CD4-positive, CD25-positive, alpha-beta regulatory T cell (primary cell): ENCODE measurements at regions not wholly inside any gene's neighbourhood (a gene's known extent, or its start where the extent isn't known, plus 50 kb on each side); places are given as distances from the start of the nearest gene placed in this dataset.

Experiments used
- ATAC-seq, 2 donors: fragments of 150-1000 bp; cut with Tn5 transposase; one replicate each; pipeline ENCODE4 v1.10.0; 2021; ENCODE audit warnings: low read depth in 2 of 2, moderate number of reproducible peaks in 2 of 2, moderate library complexity in 1 of 2
- DNase-seq, 3 donors: peaks; one replicate each; pipeline versions ENCODE4 v3.0.0 to v3.0.0-alpha.2; 2012 to 2022; ENCODE audit warnings: mixed read lengths in 1 of 3
- H3K27ac ChIP-seq: one replicate; pipeline ENCODE4 v1.7.0; 2013; ENCODE audit warnings: mild to moderate bottlenecking, low read length; ENCODE audit not compliant: insufficient read depth, poor library complexity, severe bottlenecking
- H3K27me3 ChIP-seq: one replicate; pipeline ENCODE4 v1.7.0; 2013; ENCODE audit warnings: low read length; ENCODE audit not compliant: control insufficient read depth, insufficient read depth
- H3K36me3 ChIP-seq: one replicate; pipeline ENCODE4 v1.7.0; 2013; ENCODE audit warnings: mild to moderate bottlenecking, low read length, moderate library complexity; ENCODE audit not compliant: control insufficient read depth, insufficient read depth
- H3K4me1 ChIP-seq: 2 replicates; pipeline ENCODE4 v1.7.0; 2013; ENCODE audit warnings: mild to moderate bottlenecking, low read length; ENCODE audit not compliant: insufficient read depth, control insufficient read depth, poor library complexity, severe bottlenecking
- H3K4me3 ChIP-seq: one replicate; pipeline ENCODE4 v1.7.0; 2013; ENCODE audit warnings: low read depth, mild to moderate bottlenecking, low read length, moderate library complexity
- H3K9me3 ChIP-seq, 2 experiments: 1 replicate in 1 of 2; 2 replicates in 1 of 2; pipeline ENCODE4 v1.7.0; 2013; ENCODE audit warnings: low read length in 2 of 2, mild to moderate bottlenecking in 1 of 2, moderate library complexity in 1 of 2; ENCODE audit not compliant: control insufficient read depth in 2 of 2
- H3K27ac Mint-ChIP-seq, 3 donors: one replicate each; pipeline ENCODE4 v1.8.0; 2020 to 2022; ENCODE audit warnings: mild to moderate bottlenecking in 3 of 3, mixed read lengths in 3 of 3, moderate library complexity in 2 of 3
- H3K27me3 Mint-ChIP-seq: one replicate; pipeline ENCODE4 v1.8.0; 2022; ENCODE audit warnings: mild to moderate bottlenecking, mixed read lengths
- H3K36me3 Mint-ChIP-seq: one replicate; pipeline ENCODE4 v1.8.0; 2020; ENCODE audit warnings: mixed read lengths
- H3K4me1 Mint-ChIP-seq, 4 donors: one replicate each; pipeline ENCODE4 v1.8.0; 2020 to 2022; ENCODE audit warnings: mixed read lengths in 4 of 4, mild to moderate bottlenecking in 1 of 4
- H3K4me3 Mint-ChIP-seq, 4 donors: one replicate each; pipeline ENCODE4 v1.8.0; 2020 to 2022; ENCODE audit warnings: mild to moderate bottlenecking in 4 of 4, mixed read lengths in 4 of 4, moderate library complexity in 3 of 4
- H3K9me3 Mint-ChIP-seq, 7 donors: one replicate each; pipeline ENCODE4 v1.8.0; 2020 to 2022; ENCODE audit warnings: mixed read lengths in 7 of 7, mild to moderate bottlenecking in 3 of 7, moderate library complexity in 2 of 7

- no peaks in the 10 kb centered on the region for H3K27me3 ChIP-seq
- H3K4me3 Mint-ChIP-seq: no peak overlapping the region
- H3K4me1 ChIP-seq: no peaks in the 10 kb centered on the region
- H3K9me3 ChIP-seq: no peaks in the 10 kb centered on the region
- H3K9me3 Mint-ChIP-seq: peaks cover 0 to 3% (median 0%) of the 10 kb centered on the region in 7 donors
- no peaks in the 10 kb centered on the region for H3K36me3 ChIP-seq
- no peaks in the 10 kb centered on the region for H3K27me3 Mint-ChIP-seq
- H3K27ac ChIP-seq: no peak overlapping the region
- no peak overlapping the region for H3K4me3 ChIP-seq
- ATAC-seq: no peak
- no peak for DNase-seq
- no peaks in the 10 kb centered on the region for H3K36me3 Mint-ChIP-seq
- H3K27ac Mint-ChIP-seq: no peak overlapping the region
- no peaks in the 10 kb centered on the region for H3K4me1 Mint-ChIP-seq
Observed at GRCh38 chr1:56303805-56304204, 275.6 kb downstream of the PLPP3 start.

- Histone ChIP-seq H3K27ac (no peak overlapping the region), H3K36me3 (no peaks in the 10 kb centered on the region), H3K27me3 (no peaks in the 10 kb centered on the region), H3K4me3 (no peak overlapping the region), H3K9me3 (no peaks in the 10 kb centered on the region), H3K4me1 (no peaks in the 10 kb centered on the region)
- Mint-ChIP-seq H3K4me1 (no peaks in the 10 kb centered on the region), H3K27ac (no peak overlapping the region), H3K36me3 (no peaks in the 10 kb centered on the region), H3K9me3 (peaks cover 0 to 3% (median 0%) of the 10 kb centered on the region in 7 donors), H3K27me3 (no peaks in the 10 kb centered on the region), H3K4me3 (no peak overlapping the region)
- no peak for DNase-seq
- ATAC-seq: no peak
Observed at GRCh38 chr1:56302878-56303277, 276.5 kb downstream of the PLPP3 start.

GRCh38 chr1:56301791-56302190 is 277.6 kb downstream of the PLPP3 start:
- Histone ChIP-seq H3K4me1 (no peaks in the 10 kb centered on the region), H3K27me3 (no peaks in the 10 kb centered on the region), H3K4me3 (no peak overlapping the region), H3K36me3 (no peaks in the 10 kb centered on the region), H3K9me3 (no peaks in the 10 kb centered on the region), H3K27ac (no peak overlapping the region)
- no peak overlapping the region for H3K4me3 Mint-ChIP-seq
- no peak for DNase-seq
- H3K27ac Mint-ChIP-seq: no peak overlapping the region
- H3K27me3 Mint-ChIP-seq: no peaks in the 10 kb centered on the region
- peaks cover 0 to 3% (median 0%) of the 10 kb centered on the region in 7 donors for H3K9me3 Mint-ChIP-seq
- no peaks in the 10 kb centered on the region for H3K36me3 Mint-ChIP-seq
- H3K4me1 Mint-ChIP-seq: no peaks in the 10 kb centered on the region
- ATAC-seq: no peak

GRCh38 chr1:56300836-56301235 is 278.5 kb downstream of the PLPP3 start:
- H3K9me3 Mint-ChIP-seq: peaks cover 0 to 3% (median 0%) of the 10 kb centered on the region in 7 donors
- H3K27ac ChIP-seq: no peak overlapping the region
- H3K4me1 Mint-ChIP-seq: no peaks in the 10 kb centered on the region
- no peaks in the 10 kb centered on the region for H3K27me3 ChIP-seq
- H3K9me3 ChIP-seq: no peaks in the 10 kb centered on the region
- H3K4me3 Mint-ChIP-seq: no peak overlapping the region
- no peaks in the 10 kb centered on the region for H3K27me3 Mint-ChIP-seq
- H3K4me1 ChIP-seq: no peaks in the 10 kb centered on the region
- no peaks in the 10 kb centered on the region for H3K36me3 Mint-ChIP-seq
- no peak overlapping the region for H3K4me3 ChIP-seq
- no peak for DNase-seq
- no peak overlapping the region for H3K27ac Mint-ChIP-seq
- no peak for ATAC-seq
- no peaks in the 10 kb centered on the region for H3K36me3 ChIP-seq

- Histone ChIP-seq H3K36me3 (no peaks in the 10 kb centered on the region), H3K9me3 (no peaks in the 10 kb centered on the region), H3K27me3 (no peaks in the 10 kb centered on the region), H3K27ac (no peak overlapping the region), H3K4me1 (no peaks in the 10 kb centered on the region), H3K4me3 (no peak overlapping the region)
- Mint-ChIP-seq H3K27ac (no peak overlapping the region), H3K36me3 (no peaks in the 10 kb centered on the region), H3K4me1 (no peaks in the 10 kb centered on the region), H3K9me3 (peaks cover 0 to 4% (median 0%) of the 10 kb centered on the region in 7 donors), H3K27me3 (no peaks in the 10 kb centered on the region), H3K4me3 (no peak overlapping the region)
- no peak for ATAC-seq
- DNase-seq: no peak
Observed at GRCh38 chr1:56298866-56299265, 280.5 kb downstream of the PLPP3 start.

GRCh38 chr1:56297904-56298303 is 281.5 kb downstream of the PLPP3 start:
- Mint-ChIP-seq H3K4me3 (no peak overlapping the region), H3K4me1 (no peaks in the 10 kb centered on the region), H3K9me3 (peaks cover 0 to 4% (median 0%) of the 10 kb centered on the region in 7 donors), H3K27ac (no peak overlapping the region), H3K36me3 (no peaks in the 10 kb centered on the region), H3K27me3 (no peaks in the 10 kb centered on the region)
- H3K9me3 ChIP-seq: no peaks in the 10 kb centered on the region
- no peaks in the 10 kb centered on the region for H3K36me3 ChIP-seq
- ATAC-seq (no peak), DNase-seq (no peak)
- no peaks in the 10 kb centered on the region for H3K27me3 ChIP-seq
- H3K4me1 ChIP-seq: no peaks in the 10 kb centered on the region
- no peak overlapping the region for H3K4me3 ChIP-seq
- no peak overlapping the region for H3K27ac ChIP-seq

GRCh38 chr1:56297208-56297607 is 282.2 kb downstream of the PLPP3 start:
- H3K27me3 ChIP-seq: no peaks in the 10 kb centered on the region
- DNase-seq: no peak
- H3K4me1 ChIP-seq: no peaks in the 10 kb centered on the region
- Mint-ChIP-seq H3K27ac (no peak overlapping the region), H3K9me3 (peaks cover 0 to 4% (median 0%) of the 10 kb centered on the region in 7 donors), H3K4me3 (no peak overlapping the region), H3K27me3 (no peaks in the 10 kb centered on the region), H3K4me1 (no peaks in the 10 kb centered on the region), H3K36me3 (no peaks in the 10 kb centered on the region)
- no peak overlapping the region for H3K4me3 ChIP-seq
- no peaks in the 10 kb centered on the region for H3K36me3 ChIP-seq
- H3K27ac ChIP-seq: no peak overlapping the region
- ATAC-seq: no peak
- no peaks in the 10 kb centered on the region for H3K9me3 ChIP-seq

GRCh38 chr1:56295949-56296929 is 283.1 kb downstream of the PLPP3 start:
- peaks cover 0 to 4% (median 0%) of the 10 kb centered on the region in 7 donors for H3K9me3 Mint-ChIP-seq
- H3K36me3 Mint-ChIP-seq: no peaks in the 10 kb centered on the region
- H3K27ac Mint-ChIP-seq: no peak overlapping the region

More at GRCh38 chr1:56295949-56296929, 283.1 kb downstream of the PLPP3 start:
- Histone ChIP-seq H3K4me1 (no peaks in the 10 kb centered on the region), H3K9me3 (no peaks in the 10 kb centered on the region), H3K4me3 (no peak overlapping the region), H3K27me3 (no peaks in the 10 kb centered on the region), H3K27ac (no peak overlapping the region), H3K36me3 (no peaks in the 10 kb centered on the region)
- H3K27me3 Mint-ChIP-seq: no peaks in the 10 kb centered on the region
- no peaks in the 10 kb centered on the region for H3K4me1 Mint-ChIP-seq
- ATAC-seq (no peak), DNase-seq (no peak)
- no peak overlapping the region for H3K4me3 Mint-ChIP-seq
